ENCODE measurements at regions not wholly inside any gene's neighbourhood (a gene's known extent, or its start where the extent isn't known, plus 50 kb on each side); places are given as distances from the start of the nearest gene placed in this dataset.
"Not testable (repeated sequence)": the region's sequence is repeated elsewhere in the genome, so short reads cannot be mapped to it uniquely, and the experiment has no call there.

DNA sequence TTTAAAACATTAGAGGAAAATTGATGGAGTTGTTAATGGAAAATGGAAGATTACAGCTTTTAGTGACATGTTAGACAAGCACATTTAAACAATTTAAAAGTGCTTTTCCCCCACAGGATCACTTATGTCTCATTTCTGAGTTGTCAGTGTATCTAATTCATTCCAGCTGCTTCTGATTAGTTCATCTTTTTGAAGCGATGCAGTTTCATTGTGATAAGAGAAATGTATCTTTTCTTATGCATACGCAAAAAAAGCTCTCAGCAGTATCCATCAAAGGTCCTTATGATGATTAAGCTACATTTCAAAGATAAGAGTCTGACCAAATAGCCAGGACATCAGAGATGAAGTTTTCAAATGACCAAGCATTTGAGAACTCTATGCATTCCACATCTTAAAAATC is 572.6 kb upstream of the SYNCRIP start:
- DNase-seq: no peak

DNA sequence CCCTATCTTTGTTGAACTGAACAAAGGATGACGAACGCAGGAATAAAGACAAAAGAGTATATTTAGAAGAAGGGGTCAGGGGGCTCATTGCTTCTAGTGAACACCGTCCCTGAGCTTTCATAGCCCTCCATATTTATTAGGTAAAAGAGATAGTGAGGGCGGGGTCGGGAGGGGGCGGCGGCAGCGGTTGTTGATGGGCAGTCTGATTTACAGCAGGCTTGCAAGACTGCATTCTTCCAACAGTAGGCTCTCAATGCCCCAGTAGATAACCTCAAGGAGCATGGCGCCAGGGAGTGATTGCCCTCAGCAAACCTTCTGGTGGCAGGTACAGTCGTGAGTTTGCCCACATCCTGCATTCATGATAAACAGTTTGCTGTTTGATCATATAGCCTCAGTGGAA is 563.3 kb upstream of the SYNCRIP start:
- DNase-seq: no peak

DNA sequence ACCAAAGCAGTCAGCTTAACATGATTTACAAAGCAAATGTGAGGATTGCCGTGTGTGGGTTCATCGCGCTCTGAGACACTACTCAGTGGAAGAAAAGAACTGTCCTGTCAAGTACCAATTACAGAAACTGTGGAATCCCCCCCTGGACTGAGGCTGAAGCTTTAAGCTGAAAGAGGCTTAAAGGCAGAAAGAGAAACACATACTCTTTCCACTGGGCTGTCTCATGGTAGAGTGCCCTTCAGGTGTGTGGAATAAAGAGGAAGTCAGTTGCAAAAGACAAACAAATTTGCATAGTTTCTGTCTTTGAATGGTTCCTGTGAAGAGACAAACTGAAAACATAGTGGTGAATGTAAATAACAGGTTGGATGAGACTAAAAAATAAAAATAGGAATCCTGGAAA is 560.4 kb upstream of the SYNCRIP start:
- no peak for DNase-seq

DNA sequence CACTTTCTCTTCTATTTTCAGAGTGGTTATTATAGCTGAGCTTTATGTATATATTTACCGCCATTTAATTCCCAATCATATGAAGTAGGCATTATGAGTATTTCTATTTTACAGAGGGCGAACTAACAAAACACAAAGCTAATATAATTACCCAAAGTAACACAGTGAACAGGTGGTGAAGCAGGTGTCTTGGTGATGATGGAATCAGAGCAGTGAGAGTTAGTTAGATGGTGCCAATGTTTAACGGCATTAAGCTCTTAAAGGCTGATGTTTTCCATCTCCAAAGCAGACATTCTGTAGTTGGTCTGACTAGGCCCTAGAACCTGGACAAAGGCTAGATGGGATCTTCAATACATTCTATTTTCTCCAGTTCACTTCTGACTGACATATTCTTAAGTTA is 551.1 kb upstream of the SYNCRIP start:
- DNase-seq: no peak

DNA sequence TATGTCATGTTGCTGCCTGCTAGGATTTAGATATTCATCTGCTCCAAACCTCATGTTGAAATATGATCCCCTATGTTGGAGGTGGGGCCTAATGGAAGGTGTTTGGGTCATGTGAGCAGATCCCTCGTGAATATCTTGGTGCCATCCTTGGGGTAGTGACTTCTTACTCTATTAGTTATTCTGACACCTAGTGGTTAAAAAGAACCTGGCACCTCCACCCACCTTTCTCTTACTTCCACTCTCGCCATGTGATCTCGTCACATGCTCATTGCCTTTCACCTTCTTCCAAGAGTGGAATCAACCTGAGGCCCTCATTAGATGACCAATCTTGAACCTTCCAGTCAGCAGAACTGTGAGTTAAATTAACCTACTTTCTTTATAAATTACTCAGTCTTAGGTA is 549.4 kb upstream of the SYNCRIP start:
- DNase-seq: no peak

DNA sequence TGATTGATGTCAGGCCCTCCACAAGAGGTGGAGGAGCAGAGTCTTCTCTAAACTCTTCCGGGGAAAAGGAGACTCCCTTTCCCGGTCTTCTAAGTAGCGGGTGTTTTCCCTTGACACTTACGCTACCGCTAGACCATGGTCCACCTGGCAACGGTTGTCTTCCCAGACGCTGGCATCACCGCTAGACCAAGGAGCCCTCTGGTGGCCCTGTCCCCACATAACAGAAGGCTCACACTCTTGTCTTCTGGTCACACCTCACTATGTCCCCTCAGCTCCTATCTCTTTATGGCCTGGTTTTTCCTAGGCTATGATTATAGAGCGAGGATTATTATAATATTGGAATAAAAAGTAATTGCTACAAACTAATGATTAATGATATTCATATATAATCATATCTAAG is 532.5 kb upstream of the SYNCRIP start:
- DNase-seq: not testable (repeated sequence)

DNA sequence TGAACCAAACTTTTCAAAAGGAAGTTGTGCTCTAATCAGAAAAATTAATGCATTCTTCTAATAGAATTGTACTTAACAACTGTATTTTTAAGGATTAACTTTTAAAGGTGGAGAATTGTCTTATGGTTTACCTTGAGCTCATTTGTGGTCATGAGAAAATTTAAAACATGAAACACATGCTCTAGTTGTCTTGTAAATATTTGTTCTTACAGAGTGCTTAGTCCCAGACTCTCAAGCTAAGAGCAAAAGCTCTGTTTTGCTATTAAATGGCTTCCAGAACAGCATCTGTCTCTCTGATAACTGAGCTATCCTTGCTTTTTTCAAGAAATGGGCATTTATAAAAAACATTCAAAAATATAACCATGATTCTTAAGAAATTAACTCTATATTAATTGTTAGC is 512.2 kb upstream of the SYNCRIP start:
- DNase-seq: no peak

DNA sequence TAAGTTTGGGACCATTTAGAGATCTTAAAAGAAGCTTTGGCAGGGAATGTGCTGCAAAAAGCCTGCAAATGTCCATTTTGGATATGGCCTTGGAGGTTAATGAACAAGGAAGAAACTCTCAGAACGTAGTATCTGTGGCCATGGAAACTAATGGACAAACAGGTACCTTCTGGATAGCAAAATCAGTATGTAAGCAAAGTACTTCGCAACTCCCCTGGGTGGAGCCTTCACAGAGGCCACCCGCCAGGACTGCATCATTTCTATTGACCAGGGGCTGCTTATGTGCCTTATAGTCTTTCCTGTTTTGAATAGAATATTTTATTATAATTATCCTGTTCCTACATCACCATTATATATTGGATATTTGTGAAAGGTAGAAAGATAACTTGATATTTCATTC is 510.8 kb upstream of the SYNCRIP start:
- no peak for DNase-seq

DNA sequence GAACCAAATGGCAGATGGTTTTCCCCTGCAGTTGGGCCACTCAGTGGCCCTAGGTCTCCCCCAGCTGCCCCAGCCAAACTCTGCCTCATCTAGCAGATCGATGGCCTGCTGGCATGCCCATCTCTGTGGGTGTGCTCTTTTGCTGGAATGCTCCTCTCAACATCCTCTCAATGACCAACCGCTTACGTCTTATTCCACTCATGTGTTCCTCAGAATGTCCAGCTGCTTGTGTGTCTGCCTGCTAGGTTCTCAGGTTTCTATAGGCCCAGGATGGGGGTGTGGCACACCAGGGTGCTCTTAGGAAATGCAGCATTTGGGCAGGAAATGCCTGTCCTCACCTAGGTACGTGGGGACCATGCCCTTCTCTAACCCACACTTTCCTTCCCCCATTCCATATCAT is 509.9 kb upstream of the SYNCRIP start:
- DNase-seq: no peak

DNA sequence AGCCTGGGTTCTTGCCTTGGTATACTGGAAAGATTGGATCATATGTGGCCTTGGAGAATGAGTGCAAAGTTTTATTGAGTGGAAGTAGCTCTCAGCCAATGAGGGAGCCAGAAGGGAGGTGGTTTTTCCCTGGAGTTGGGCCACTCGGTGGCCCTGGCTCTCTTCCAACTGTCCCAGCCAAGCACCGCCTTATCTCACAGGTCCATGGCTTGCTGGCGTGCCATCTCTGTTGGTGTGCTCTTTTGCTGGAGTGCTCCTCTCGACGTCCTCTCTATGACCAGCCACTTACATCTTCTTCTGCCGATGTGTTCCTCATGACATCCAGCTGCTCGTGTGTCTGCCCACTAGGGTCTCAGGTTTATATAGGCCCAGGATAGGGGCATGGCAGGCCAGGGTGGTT is 505.9 kb upstream of the SYNCRIP start:
- no peak for DNase-seq

DNA sequence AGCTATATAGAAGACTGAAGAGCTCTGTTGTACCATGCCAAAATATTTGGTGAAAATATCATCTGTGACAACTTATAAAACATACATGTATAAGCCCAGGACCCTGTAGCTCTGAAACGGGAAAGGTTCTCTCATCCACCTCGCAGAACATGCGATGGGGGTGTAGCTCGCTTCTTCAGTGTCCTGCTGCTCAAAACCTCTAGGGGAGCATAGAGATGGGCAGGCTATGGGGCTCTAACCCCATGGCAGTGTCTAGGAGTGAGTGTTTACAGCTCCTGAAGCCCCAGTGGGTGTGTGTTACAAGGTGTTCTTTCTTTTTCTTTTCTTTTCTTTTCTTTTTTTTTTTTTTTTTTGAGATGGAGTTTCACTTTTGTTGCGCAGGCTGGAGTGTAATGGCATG is 505.2 kb upstream of the SYNCRIP start:
- no peak for DNase-seq

DNA sequence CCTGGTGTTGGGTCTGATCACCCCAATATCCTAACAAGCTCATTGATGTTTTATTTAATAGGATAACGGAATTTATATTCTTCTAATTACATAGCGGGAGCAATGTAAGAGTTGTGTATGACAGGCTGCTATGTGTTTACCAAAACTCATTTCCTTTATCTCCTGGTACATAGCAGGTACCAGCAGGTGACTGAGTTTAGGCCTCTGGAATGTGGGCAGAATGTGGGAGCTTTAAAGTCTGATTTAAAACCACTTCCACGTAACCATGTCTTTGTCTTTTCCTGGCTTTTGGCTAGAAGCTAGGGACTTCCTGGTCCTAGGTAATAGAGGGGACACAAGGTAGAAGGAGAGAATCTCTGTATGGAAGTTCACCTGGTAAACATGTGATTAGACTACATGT is 504.6 kb upstream of the SYNCRIP start:
- DNase-seq: no peak

DNA sequence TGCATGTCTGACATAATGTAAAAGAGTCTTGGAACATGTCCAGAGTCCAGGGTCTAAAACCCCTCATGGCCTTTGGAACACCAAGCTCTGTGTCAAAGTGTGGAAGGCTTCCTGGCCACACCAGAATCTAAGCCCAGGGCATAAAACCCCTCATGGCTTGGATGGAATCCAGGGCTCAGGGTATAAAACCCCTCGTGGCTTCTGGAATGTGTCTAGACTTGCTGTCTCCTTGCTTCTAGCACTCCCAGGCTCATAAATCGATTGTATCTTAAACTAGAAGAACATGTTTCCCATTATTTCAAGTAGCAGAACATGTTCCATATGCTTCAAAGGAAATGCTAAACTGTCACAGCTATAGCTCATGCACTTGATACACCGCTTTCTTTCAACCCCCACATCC is 504.1 kb upstream of the SYNCRIP start:
- not testable (repeated sequence) for DNase-seq

DNA sequence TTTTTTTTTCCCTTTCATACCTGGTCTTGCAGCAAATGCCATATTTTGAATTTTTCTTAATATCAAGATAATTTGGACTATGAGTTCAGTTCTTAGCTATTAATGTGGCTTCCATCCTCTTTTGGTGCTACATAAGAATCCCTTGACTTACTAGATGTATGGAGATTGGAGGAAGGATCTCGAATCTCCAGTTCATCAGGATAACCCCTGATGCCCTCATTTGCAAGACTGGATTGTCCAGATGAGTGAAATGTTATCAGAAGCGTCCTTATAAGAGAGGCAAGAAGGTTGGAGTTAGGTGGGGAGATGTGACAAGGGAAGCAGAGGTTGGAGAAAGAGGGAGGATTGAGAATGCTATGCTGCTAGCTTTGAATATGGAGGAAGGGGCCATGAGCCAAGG is 499.6 kb upstream of the SYNCRIP start:
- DNase-seq: no peak

DNA sequence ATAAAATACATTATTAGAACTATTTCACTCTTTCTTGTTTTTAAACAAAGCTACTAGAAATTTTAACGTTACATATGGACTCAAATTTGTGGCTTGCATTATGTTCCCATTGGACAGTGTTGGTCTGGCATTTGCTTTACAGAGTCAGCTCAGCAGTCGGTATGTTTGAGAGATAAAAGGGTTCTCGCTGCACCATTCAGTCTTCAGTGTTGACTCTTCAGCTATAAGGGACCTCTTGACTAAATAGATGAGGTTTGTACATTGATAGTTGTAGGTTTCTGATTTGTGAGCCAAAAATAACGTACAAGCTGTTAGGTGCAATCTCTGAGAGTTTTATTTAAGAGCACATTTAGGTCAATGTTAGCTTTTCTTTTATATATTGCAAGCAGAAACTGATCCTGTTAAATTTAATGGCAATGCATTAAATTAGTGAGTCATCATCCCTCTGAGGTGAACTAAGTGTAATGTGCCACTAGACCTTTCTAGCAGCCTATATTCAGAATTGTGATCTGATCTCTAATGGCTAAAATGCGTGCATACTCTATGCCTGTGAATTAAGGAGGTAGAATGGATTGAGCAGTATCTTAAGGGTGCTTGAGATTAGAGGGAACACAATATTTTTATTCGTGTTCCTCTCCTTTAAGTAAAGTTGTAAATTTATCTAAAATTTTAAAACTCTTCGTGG is 485.6 kb upstream of the SYNCRIP start:
- no peak for DNase-seq

DNA sequence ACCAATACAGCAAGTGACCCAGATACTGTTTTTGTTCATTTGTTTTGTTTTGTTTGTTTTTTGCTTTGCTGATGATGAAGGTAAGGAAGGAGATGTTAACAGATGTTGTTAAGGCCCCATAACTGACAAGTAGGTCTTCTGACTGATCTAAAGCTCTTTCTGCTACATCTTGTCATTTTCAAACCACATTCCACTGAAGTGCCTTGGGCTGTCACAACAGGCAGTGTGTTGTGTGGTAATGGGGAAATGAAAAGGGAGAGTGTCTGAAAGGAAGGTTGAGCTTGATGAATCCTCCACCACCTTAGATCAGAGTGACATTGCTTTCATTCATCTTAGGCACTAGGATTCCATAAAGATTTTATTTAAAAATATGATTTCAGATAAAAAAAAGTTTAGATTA is 479.4 kb upstream of the SYNCRIP start:
- DNase-seq: no peak

DNA sequence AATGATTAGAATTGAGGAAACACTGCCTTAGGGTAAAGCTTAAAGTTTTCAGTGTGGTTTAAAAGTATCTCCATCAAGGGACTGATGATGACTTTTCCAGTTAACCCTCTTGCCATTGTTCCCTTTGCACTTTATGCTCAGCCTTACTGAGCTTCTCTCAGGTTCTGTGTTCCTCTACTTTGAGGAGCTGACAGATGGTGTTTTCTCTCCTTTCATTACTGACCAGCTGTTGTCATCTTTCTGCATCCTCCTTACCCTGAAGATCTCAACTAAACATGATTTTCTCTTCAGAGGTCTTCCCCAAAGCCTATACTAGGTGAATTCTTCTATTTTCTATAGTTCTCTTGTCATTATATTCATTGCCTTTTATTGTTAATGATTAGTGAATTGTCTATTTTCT is 475.6 kb upstream of the SYNCRIP start:
- no peak for DNase-seq

DNA sequence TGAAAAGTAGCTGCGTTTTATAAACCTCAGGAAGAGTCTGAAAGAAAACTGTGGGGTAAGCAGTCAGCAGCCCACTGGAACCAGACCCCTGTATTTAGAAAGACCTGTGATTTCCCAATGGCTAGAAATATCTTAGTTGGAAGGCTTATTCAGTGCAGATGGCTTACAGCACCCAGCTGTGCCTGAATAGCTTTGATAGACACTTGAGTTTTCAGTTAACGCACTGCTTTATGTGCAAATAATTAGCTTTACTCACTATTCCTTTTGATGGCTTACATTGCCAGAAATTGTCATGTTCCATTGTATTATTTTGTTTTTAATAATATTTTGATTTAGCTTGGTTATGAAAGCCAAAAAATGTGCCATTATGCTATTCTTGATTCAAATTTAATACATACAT is 465.3 kb upstream of the SYNCRIP start:
- DNase-seq: no peak

DNA sequence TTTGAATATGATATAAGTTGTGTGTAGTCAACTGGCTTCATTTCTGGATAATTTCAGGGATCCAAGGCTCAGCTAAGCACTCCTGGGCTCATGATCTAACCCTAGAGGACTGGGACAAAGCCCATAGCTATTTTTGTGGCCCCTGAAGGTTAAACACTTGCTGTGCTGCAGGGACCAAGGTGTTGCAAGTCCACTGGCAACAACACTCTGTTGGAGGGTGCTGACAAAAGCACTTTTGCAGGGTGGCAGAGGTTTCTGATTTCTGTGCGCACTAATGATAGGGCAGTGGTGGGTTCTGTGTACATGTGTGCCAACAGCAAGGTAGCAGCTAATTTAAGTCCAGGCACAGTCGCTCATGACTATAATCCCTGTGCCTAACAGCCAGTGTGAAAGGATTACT is 445.3 kb upstream of the SYNCRIP start:
- DNase-seq: no peak

DNA sequence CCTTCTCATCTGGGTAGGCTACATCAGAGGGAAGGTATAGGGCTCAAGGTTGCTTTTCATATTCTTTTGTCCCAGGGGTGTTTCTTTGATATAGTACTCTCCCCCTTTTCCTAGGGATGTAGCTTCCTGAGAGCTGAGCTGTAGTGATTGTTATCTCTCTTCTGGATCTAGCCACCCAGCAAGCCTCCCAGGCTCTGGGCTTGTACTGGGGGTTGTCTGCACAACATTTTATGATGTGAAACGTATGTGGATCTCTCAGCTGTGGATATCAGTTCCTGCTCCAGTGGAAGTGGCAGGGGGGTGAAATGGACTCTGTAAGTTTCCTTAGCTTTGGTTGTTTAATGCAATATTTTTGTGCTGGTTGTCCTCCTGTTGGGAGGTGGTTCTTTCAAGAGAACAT is 437.3 kb upstream of the SYNCRIP start:
- DNase-seq: no peak

DNA sequence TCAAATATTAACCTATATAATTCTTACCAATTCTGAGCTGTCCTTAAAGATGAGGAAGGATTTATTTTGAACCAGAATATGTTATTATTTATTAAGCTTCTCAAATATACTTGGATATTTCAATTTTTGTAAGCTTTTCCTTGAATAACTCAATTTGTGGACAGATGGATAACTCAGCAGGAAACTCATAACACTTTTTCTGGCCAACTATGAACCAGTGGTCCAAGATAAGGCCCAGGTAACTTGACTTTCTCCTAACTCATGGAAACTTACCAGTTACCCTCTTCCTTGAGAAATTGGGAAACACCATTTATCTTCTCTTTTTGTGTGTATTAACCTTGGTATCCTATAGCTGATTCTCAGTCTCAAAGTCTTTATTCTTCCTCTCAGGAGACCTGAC is 427.5 kb upstream of the SYNCRIP start:
- DNase-seq: no peak

DNA sequence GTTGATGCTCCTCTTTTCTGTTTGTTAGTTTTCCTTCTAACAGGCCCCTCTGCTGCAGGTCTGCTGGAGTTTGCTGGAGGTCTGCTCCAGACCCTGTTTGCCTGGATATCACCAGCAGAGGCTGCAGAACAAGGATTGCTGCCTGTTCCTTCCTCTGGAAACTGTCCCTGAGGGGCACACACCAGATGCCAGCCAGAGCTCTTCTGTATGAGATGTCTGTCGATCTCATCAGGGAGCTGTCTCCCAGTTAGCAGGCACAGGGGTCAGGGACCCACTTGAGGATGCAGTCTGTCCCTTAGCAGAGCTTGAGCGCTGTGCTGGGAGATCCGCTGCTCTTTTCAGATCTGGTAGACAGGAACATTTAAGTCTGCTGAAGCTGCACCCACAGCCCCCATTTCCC is 422.3 kb upstream of the SYNCRIP start:
- DNase-seq: not testable (repeated sequence)

DNA sequence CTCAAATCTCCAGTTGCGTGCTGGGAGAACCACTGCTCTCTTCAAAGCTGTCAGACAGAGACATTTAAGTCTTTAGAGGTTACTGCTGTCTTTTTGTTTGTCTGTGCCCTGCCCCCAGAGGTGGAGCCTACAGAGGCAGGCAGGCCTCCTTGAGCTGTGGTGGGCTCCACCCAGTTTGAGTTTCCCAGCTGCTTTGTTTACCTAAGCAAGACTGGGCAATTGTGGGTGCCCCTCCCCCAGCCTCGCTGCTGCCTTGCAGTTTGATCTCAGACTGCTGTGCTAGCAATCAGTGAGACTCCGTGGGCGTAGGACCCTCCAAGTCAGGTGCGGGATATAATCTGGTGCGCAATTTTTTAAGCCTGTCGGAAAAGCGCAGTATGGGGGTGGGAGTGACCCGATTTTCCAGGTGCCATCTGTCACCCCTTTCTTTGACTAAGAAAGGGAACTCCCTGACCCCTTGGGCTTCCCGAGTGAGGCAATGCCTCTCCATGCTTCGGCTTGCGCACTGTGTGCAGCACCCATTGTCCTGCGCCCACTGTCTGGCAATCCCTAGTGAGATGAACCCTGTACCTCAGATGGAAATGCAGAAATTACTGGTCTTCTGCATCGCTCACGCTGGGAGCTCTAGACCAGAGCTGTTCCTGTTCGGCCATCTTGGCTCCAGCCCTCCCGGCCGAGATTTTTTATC is 414.8 kb upstream of the SYNCRIP start:
- DNase-seq: not testable (repeated sequence)

DNA sequence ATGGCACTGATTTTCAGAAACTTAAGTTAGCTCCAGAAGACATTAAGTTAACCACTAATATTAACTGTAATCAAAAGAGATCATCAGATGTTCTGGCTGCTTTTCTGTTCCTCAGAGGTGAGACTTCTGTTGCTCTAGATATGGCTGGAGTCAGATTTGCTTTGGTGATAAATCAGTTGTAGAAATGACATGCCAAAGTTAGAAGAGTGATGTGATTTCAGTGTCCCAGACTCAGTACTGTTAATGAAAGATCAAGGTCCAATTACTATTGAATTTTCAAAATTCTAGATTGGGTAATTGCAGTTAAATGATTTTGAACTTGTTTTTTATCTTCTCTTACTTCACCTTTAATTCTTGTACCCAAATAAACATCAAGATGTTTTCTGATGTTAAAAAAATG is 402.4 kb upstream of the SYNCRIP start:
- no peak for DNase-seq

DNA sequence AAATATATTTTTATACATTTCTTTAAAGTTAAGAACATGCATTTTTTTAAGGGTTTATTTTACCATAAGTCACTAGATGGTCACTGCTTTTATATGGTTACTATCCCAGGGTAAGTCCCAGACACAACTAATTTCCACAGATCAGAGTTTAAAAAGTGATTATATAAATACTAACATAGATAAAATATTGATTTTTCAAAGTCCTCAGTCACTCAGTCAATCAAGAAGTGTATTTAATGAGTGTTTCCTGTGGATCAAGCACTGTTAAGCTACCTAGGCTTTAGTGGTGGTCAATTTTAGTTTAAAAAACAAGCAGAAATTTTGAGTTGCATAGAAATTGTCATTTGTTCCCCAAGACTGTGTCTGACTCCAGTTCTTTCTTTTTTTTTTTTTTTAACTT is 399.5 kb upstream of the SYNCRIP start:
- DNase-seq: no peak
